OCI-LY7 (cell line): ENCODE measurements at regions not wholly inside any gene's neighbourhood (a gene's known extent, or its start where the extent isn't known, plus 50 kb on each side); places are given as distances from the start of the nearest gene placed in this dataset.

Source experiments
- BruUV-seq: library from RNA; stranded (reverse); fragments of 400-500 nt; replicated peaks from 2 replicates; lab custom pipeline; 2021; lab: Mats Ljungman, UMichigan
- CTCF ChIA-PET: fragments of 300-600 bp; sonication (Branson Sonifier 250); formaldehyde crosslinking; loops from one replicate; lab custom pipeline; 2022; ENCODE audit warnings: antibody characterized with exemption; ENCODE audit not compliant: unreplicated experiment; lab: Charles Lee
- POLR2A ChIA-PET: fragments of 300-600 bp; sonication (Branson Sonifier 250); formaldehyde crosslinking; loops from one replicate; lab custom pipeline; 2022; ENCODE audit warnings: antibody characterized with exemption; lab: Charles Lee
- DNase-seq: peaks from one replicate; pipeline ENCODE4 v3.0.0-alpha.2; 2015; ENCODE audit warnings: low spot score
- H2AFZ ChIP-seq: fragments of 200-600 bp; sonication (generic), shearing (Covaris generic); 2 replicates; pipeline ENCODE4 v1.6.1; 2014; ENCODE audit warnings: mild to moderate bottlenecking, antibody characterized with exemption, low read length, moderate library complexity
- H3K27ac ChIP-seq: fragments of 200-600 bp; sonication (generic); 2 replicates; pipeline ENCODE4 v1.5.1; 2014; ENCODE audit warnings: mixed run types, low read depth, mild to moderate bottlenecking, moderate library complexity, low read length, inconsistent platforms; ENCODE audit not compliant: poor library complexity, severe bottlenecking
- H3K36me3 ChIP-seq: fragments of 200-600 bp; sonication (generic); 2 replicates; pipeline ENCODE4 v1.6.1; 2014; ENCODE audit warnings: mild to moderate bottlenecking, antibody characterized with exemption, low read length, moderate library complexity, mixed read lengths; ENCODE audit not compliant: insufficient read depth
- H3K4me1 ChIP-seq: fragments of 200-600 bp; sonication (generic); 2 replicates; pipeline ENCODE4 v1.5.1; 2014; ENCODE audit warnings: mild to moderate bottlenecking, low read length; ENCODE audit not compliant: insufficient read depth, poor library complexity, severe bottlenecking
- H3K4me2 ChIP-seq: fragments of 200-600 bp; sonication (generic); 2 replicates; pipeline ENCODE4 v1.6.1; 2014; ENCODE audit warnings: mild to moderate bottlenecking, low read length
- H3K4me3 ChIP-seq: fragments of 200-600 bp; sonication (generic); 2 replicates; pipeline ENCODE4 v1.5.1; 2014; ENCODE audit warnings: mild to moderate bottlenecking, low read depth, low read length; ENCODE audit not compliant: poor library complexity, severe bottlenecking
- H3K79me2 ChIP-seq: fragments of 200-600 bp; sonication (generic); 2 replicates; pipeline ENCODE4 v1.6.1; 2016; ENCODE audit warnings: low read depth, mild to moderate bottlenecking, low read length, moderate library complexity, mixed read lengths; ENCODE audit not compliant: insufficient read depth
- H3K9me2 ChIP-seq: fragments of 200-600 bp; sonication (generic); 2 replicates; pipeline ENCODE4 v1.6.1; 2016; ENCODE audit warnings: mild to moderate bottlenecking, low read length, mixed read lengths; ENCODE audit not compliant: insufficient read depth
- H3K9me3 ChIP-seq: fragments of 200-600 bp; sonication (generic); 2 replicates; pipeline ENCODE4 v1.6.1; 2014; ENCODE audit warnings: mild to moderate bottlenecking, mixed run types, low read length, mixed read lengths
- H4K20me1 ChIP-seq: fragments of 200-600 bp; sonication (generic); 2 replicates; pipeline ENCODE4 v1.6.1; 2014; ENCODE audit warnings: mild to moderate bottlenecking, antibody characterized with exemption, low read length, moderate library complexity, mixed read lengths; ENCODE audit not compliant: insufficient read depth
- CTCF ChIP-seq: fragments of 200-600 bp; sonication (generic); conservative IDR thresholded peaks from 2 replicates; pipeline ENCODE4 v1.5.1; 2014; ENCODE audit warnings: mild to moderate bottlenecking, antibody characterized with exemption, low read length, moderate library complexity, mixed read lengths
- EZH2phosphoT487 ChIP-seq: fragments of 200-600 bp; sonication (generic); IDR thresholded peaks from 2 replicates; pipeline ENCODE4 v1.6.1; 2018; ENCODE audit warnings: low read depth, borderline replicate concordance, mild to moderate bottlenecking, mixed run types, antibody characterized with exemption, low read length, moderate library complexity, mixed read lengths
- intact Hi-C: fragments of 100-400 bp; cut with micrococcal nuclease; formaldehyde crosslinking; loops from one replicate; pipeline ENCODE4 v1.10.0; 2022; ENCODE audit not compliant: unreplicated experiment

- no peak overlapping the region for H2AFZ ChIP-seq
- H3K4me3 ChIP-seq = no peak overlapping the region
- no peak overlapping the region for H3K4me2 ChIP-seq
- no peak for TF ChIP-seq EZH2phosphoT487
- TF ChIP-seq CTCF = no peak
- CTCF ChIA-PET = no interaction called here
- intact Hi-C loops = no loop called here
- no peak for DNase-seq
- no peaks in the 10 kb centered on the region for H3K9me3 ChIP-seq
- H3K27ac ChIP-seq = no peak overlapping the region
- no TSS peak for BruUV-seq
- H4K20me1 ChIP-seq = no peaks in the 10 kb centered on the region
- POLR2A ChIA-PET = interaction anchor here (0.6 kb wide), 1 partner anchor 238 kb away, joined by 3 read pairs; no protein-coding TSS in a partner anchor
- H3K36me3 ChIP-seq = no peaks in the 10 kb centered on the region
- H3K9me2 ChIP-seq = no peaks in the 10 kb centered on the region
- H3K4me1 ChIP-seq = no peaks in the 10 kb centered on the region
- H3K79me2 ChIP-seq = no peaks in the 10 kb centered on the region
Measured at GRCh38 chr5:33075731-33076130, 364.6 kb downstream of the NPR3 start.

GRCh38 chr5:33079548-33079947 is 361.2 kb upstream of the TARS1 start:
- intact Hi-C loops = no loop called here
- ChIA-PET CTCF (no interaction called here), POLR2A (no interaction called here)
- H4K20me1 ChIP-seq = no peaks in the 10 kb centered on the region
- no peak overlapping the region for H2AFZ ChIP-seq
- H3K27ac ChIP-seq = no peak overlapping the region
- BruUV-seq = no TSS peak
- TF ChIP-seq EZH2phosphoT487 (no peak), CTCF (no peak)
- no peaks in the 10 kb centered on the region for H3K9me3 ChIP-seq
- DNase-seq = no peak
- no peak overlapping the region for H3K4me3 ChIP-seq
- no peaks in the 10 kb centered on the region for H3K9me2 ChIP-seq
- no peaks in the 10 kb centered on the region for H3K4me1 ChIP-seq
- H3K4me2 ChIP-seq = no peak overlapping the region
- no peaks in the 10 kb centered on the region for H3K79me2 ChIP-seq
- H3K36me3 ChIP-seq = no peaks in the 10 kb centered on the region

DNA sequence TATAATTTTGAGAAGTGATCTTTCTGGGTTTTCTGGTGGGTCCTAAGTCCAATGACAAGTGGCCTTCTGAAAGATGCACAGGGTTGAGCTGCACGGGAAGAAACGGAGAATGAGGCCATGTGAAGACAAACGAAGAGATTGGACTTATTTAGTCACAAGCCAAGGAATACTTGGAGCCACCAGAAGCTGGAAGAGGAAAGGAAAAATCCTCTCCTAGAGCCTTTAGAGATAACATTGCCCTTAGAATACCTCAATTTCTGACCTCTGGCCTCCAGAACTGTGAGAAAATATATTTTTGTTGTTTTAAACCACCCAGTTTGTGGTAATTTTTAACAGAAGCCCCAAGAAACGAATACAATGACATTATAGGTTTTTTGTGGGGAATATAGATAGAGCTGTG is 360.5 kb upstream of the TARS1 start:
- intact Hi-C loops = no loop called here

More for the DNA sequence above, 360.5 kb upstream of the TARS1 start:
- TF ChIP-seq EZH2phosphoT487 (no peak), CTCF (no peak)
- Histone ChIP-seq H3K79me2 (no peaks in the 10 kb centered on the region), H4K20me1 (no peaks in the 10 kb centered on the region), H3K4me1 (no peaks in the 10 kb centered on the region), H3K9me2 (no peaks in the 10 kb centered on the region), H3K27ac (no peak overlapping the region), H2AFZ (no peak overlapping the region), H3K9me3 (no peaks in the 10 kb centered on the region), H3K4me3 (no peak overlapping the region), H3K4me2 (no peak overlapping the region), H3K36me3 (no peaks in the 10 kb centered on the region)
- no peak for DNase-seq
- ChIA-PET CTCF (no interaction called here), POLR2A (interaction anchor here (0.5 kb wide), 1 partner anchor 42 kb away, joined by 3 read pairs; no protein-coding TSS in a partner anchor)
- BruUV-seq = no TSS peak
